ENCODE measurements at regions not wholly inside any gene's neighbourhood (a gene's known extent, or its start where the extent isn't known, plus 50 kb on each side); places are given as distances from the start of the nearest gene placed in this dataset.

GRCh38 chr5:128613766-128614165 is 75.7 kb upstream of the FBN2 start:
- no peak for TF ChIP-seq CTCF (IDR thresholded peaks at IDR 0.05; ENCODE audit: insufficient read depth, low read depth, low read length)
- TF ChIP-seq EZH2 (IDR thresholded peaks at IDR 0.05; ENCODE audit: insufficient read depth, low read length) = no peak
